Subcutaneous abdominal adipose tissue (tissue), 5 donors: ENCODE measurements at regions not wholly inside any gene's neighbourhood (a gene's known extent, or its start where the extent isn't known, plus 50 kb on each side); places are given as distances from the start of the nearest gene placed in this dataset.
"Not testable (repeated sequence)": the region's sequence is repeated elsewhere in the genome, so short reads cannot be mapped to it uniquely, and the experiment has no call there.

ENCODE experiments used
- H3K27ac ChIP-seq: one replicate; pipeline ENCODE4 v1.7.0; 2013; ENCODE audit warnings: low read depth, mild to moderate bottlenecking, inconsistent platforms, low read length, moderate library complexity
- H3K27me3 ChIP-seq, 5 donors: one replicate each; pipeline ENCODE4 v1.7.0; 2013; ENCODE audit warnings: low read length in 5 of 5, inconsistent platforms in 1 of 5; ENCODE audit not compliant: control insufficient read depth in 5 of 5, insufficient read depth in 4 of 5
- H3K36me3 ChIP-seq, 5 donors: one replicate each; pipeline ENCODE4 v1.7.0; 2013; ENCODE audit warnings: low read length in 5 of 5; ENCODE audit not compliant: control insufficient read depth in 5 of 5, insufficient read depth in 5 of 5
- H3K4me1 ChIP-seq, 5 donors: one replicate each; pipeline ENCODE4 v1.7.0; 2013; ENCODE audit warnings: low read length in 5 of 5, mild to moderate bottlenecking in 3 of 5, moderate library complexity in 1 of 5; ENCODE audit not compliant: control insufficient read depth in 5 of 5, insufficient read depth in 5 of 5
- H3K4me3 ChIP-seq, 5 donors: one replicate each; pipeline ENCODE4 v1.7.0; 2013; ENCODE audit warnings: low read length in 5 of 5, low read depth in 1 of 5
- H3K9ac ChIP-seq, 5 donors: one replicate each; pipeline ENCODE4 v1.7.0; 2013; ENCODE audit warnings: low read length in 5 of 5, mild to moderate bottlenecking in 4 of 5, moderate library complexity in 3 of 5
- H3K9me3 ChIP-seq, 5 donors: one replicate each; pipeline ENCODE4 v1.7.0; 2013; ENCODE audit warnings: low read length in 5 of 5; ENCODE audit not compliant: control insufficient read depth in 5 of 5
- donor health status: healthy.
- donor health status: healthy.
- donor health status: healthy.
- donor health status: healthy.
- donor health status: healthy.

GRCh38 chr2:216763396-216763795 is 68.0 kb upstream of the IGFBP5 start:
- Histone ChIP-seq H3K9ac (no peak overlapping the region), H3K4me3 (no peak overlapping the region), H3K27me3 (no peaks in the 10 kb centered on the region), H3K27ac (no peak overlapping the region), H3K4me1 (peaks cover 0 to 13% (median 4%) of the 10 kb centered on the region in 5 donors), H3K9me3 (no peaks in the 10 kb centered on the region), H3K36me3 (no peaks in the 10 kb centered on the region)

GRCh38 chr2:216761809-216762208 is 66.5 kb upstream of the IGFBP5 start:
- H3K4me1 ChIP-seq = peaks cover 0 to 13% (median 4%) of the 10 kb centered on the region in 5 donors
- H3K27me3 ChIP-seq = no peaks in the 10 kb centered on the region
- H3K9ac ChIP-seq = no peak overlapping the region
- no peak overlapping the region for H3K27ac ChIP-seq
- H3K36me3 ChIP-seq = no peaks in the 10 kb centered on the region
- H3K9me3 ChIP-seq = no peaks in the 10 kb centered on the region
- H3K4me3 ChIP-seq = no peak overlapping the region

GRCh38 chr2:216761133-216761532 is 65.8 kb upstream of the IGFBP5 start:
- no peaks in the 10 kb centered on the region for H3K36me3 ChIP-seq
- no peak overlapping the region for H3K27ac ChIP-seq
- H3K4me1 ChIP-seq = peaks cover 0 to 13% (median 4%) of the 10 kb centered on the region in 5 donors
- no peak overlapping the region for H3K9ac ChIP-seq
- H3K4me3 ChIP-seq = no peak overlapping the region
- no peaks in the 10 kb centered on the region for H3K27me3 ChIP-seq
- no peaks in the 10 kb centered on the region for H3K9me3 ChIP-seq

- Histone ChIP-seq H3K4me3 (no peak overlapping the region), H3K36me3 (no peaks in the 10 kb centered on the region), H3K4me1 (peaks cover 0 to 11% (median 4%) of the 10 kb centered on the region in 5 donors), H3K27me3 (no peaks in the 10 kb centered on the region), H3K9ac (no peak overlapping the region), H3K9me3 (no peaks in the 10 kb centered on the region), H3K27ac (no peak overlapping the region)
Observed at GRCh38 chr2:216758256-216759155, 63.2 kb upstream of the IGFBP5 start.

- no peaks in the 10 kb centered on the region for H3K36me3 ChIP-seq
Observed at GRCh38 chr2:216757532-216757931, 62.2 kb upstream of the IGFBP5 start.

GRCh38 chr2:216756435-216756834 is 61.1 kb upstream of the IGFBP5 start:
- H3K27ac ChIP-seq = no peak overlapping the region
- H3K9ac ChIP-seq = no peak overlapping the region
- no peaks in the 10 kb centered on the region for H3K9me3 ChIP-seq
- H3K27me3 ChIP-seq = no peaks in the 10 kb centered on the region
- H3K4me3 ChIP-seq = no peak overlapping the region
- H3K36me3 ChIP-seq = no peaks in the 10 kb centered on the region
- H3K4me1 ChIP-seq = peaks cover 2 to 23% (median 13%) of the 10 kb centered on the region in 5 donors

More at GRCh38 chr2:216757532-216757931, 62.2 kb upstream of the IGFBP5 start:
- Histone ChIP-seq H3K4me1 (peaks cover 3 to 20% (median 11%) of the 10 kb centered on the region in 5 donors), H3K9me3 (no peaks in the 10 kb centered on the region), H3K27ac (no peak overlapping the region), H3K27me3 (no peaks in the 10 kb centered on the region), H3K9ac (no peak overlapping the region), H3K4me3 (no peak overlapping the region)

GRCh38 chr2:216754812-216755211 is 59.5 kb upstream of the IGFBP5 start:
- no peak overlapping the region for H3K4me3 ChIP-seq
- H3K9ac ChIP-seq = no peak overlapping the region
- H3K9me3 ChIP-seq = no peaks in the 10 kb centered on the region
- no peak overlapping the region for H3K27ac ChIP-seq
- no peaks in the 10 kb centered on the region for H3K27me3 ChIP-seq
- peaks cover 0 to 18% (median 11%) of the 10 kb centered on the region in 5 donors for H3K4me1 ChIP-seq
- H3K36me3 ChIP-seq = no peaks in the 10 kb centered on the region

GRCh38 chr2:216754336-216754735 is 59.0 kb upstream of the IGFBP5 start:
- Histone ChIP-seq H3K27me3 (no peaks in the 10 kb centered on the region), H3K9ac (no peak overlapping the region), H3K27ac (no peak overlapping the region), H3K9me3 (no peaks in the 10 kb centered on the region), H3K36me3 (no peaks in the 10 kb centered on the region), H3K4me1 (peaks cover 0 to 18% (median 11%) of the 10 kb centered on the region in 5 donors), H3K4me3 (no peak overlapping the region)

GRCh38 chr2:216752855-216753505 is 57.6 kb upstream of the IGFBP5 start:
- Histone ChIP-seq H3K4me1 (peaks cover 0 to 18% (median 11%) of the 10 kb centered on the region in 5 donors), H3K9ac (no peak overlapping the region), H3K9me3 (no peaks in the 10 kb centered on the region), H3K36me3 (no peaks in the 10 kb centered on the region), H3K27me3 (no peaks in the 10 kb centered on the region), H3K27ac (no peak overlapping the region), H3K4me3 (no peak overlapping the region)

GRCh38 chr2:216750750-216751149 is 55.4 kb upstream of the IGFBP5 start:
- not testable (repeated sequence) for H3K9me3 ChIP-seq, H3K9ac ChIP-seq, H3K27me3 ChIP-seq, H3K4me3 ChIP-seq, H3K27ac ChIP-seq, H3K36me3 ChIP-seq
- peaks cover 0 to 18% (median 11%) of the 10 kb centered on the region in 5 donors for H3K4me1 ChIP-seq
